Suprapubic skin (tissue), 4 donors: ENCODE measurements at regions not wholly inside any gene's neighbourhood (a gene's known extent, or its start where the extent isn't known, plus 50 kb on each side); places are given as distances from the start of the nearest gene placed in this dataset.
"Not testable (repeated sequence)": the region's sequence is repeated elsewhere in the genome, so short reads cannot be mapped to it uniquely, and the experiment has no call there.

ENCODE experiments used
- DNase-seq, 2 donors: peaks; one replicate each; pipeline ENCODE4 v3.0.0-alpha.2; 2019; ENCODE audit warnings: low spot score in 2 of 2
- H3K27ac ChIP-seq: fragments of 200-600 bp; sonication (generic); one replicate; pipeline ENCODE4 v1.5.1; 2019
- H3K27me3 ChIP-seq: fragments of 200-600 bp; sonication (generic); one replicate; pipeline ENCODE4 v1.5.1; 2019
- H3K36me3 ChIP-seq: fragments of 200-600 bp; sonication (generic); one replicate; pipeline ENCODE4 v1.5.1; 2019
- H3K4me1 ChIP-seq: fragments of 200-600 bp; sonication (generic); one replicate; pipeline ENCODE4 v1.5.1; 2019
- H3K4me3 ChIP-seq: fragments of 200-600 bp; sonication (generic); one replicate; pipeline ENCODE4 v1.5.1; 2019; ENCODE audit warnings: mild to moderate bottlenecking
- H3K9me3 ChIP-seq: fragments of 200-600 bp; sonication (generic); one replicate; pipeline ENCODE4 v1.5.1; 2019
- CTCF ChIP-seq, 2 donors: fragments of 200-600 bp in 1 of 2; fragments of 450-650 bp in 1 of 2; sonication (generic) in 1 of 2; IDR thresholded peaks; one replicate each; pipeline ENCODE4 v1.5.1; 2016 to 2019; ENCODE audit warnings: antibody characterized with exemption in 2 of 2, mild to moderate bottlenecking in 1 of 2, moderate library complexity in 1 of 2
- EP300 ChIP-seq: sonication (generic); formaldehyde crosslinking; IDR thresholded peaks from one replicate; pipeline ENCODE4 v1.6.1; 2017; ENCODE audit warnings: antibody characterized with exemption
- POLR2A ChIP-seq, 2 donors: fragments of 450-650 bp; IDR thresholded peaks; one replicate each; pipeline ENCODE4 v1.6.1; 2017; ENCODE audit warnings: antibody characterized with exemption in 2 of 2, mild to moderate bottlenecking in 2 of 2, moderate library complexity in 2 of 2
- POLR2AphosphoS5 ChIP-seq, 3 donors: sonication (generic); formaldehyde crosslinking; IDR thresholded peaks; one replicate each; pipeline ENCODE4 v1.6.1; 2017; ENCODE audit warnings: antibody characterized with exemption in 3 of 3
- WGBS: methylation state at CpG from one replicate; pipeline ENCODE4 v1.1.5; 2018; 5-methylcytosine and 5-hydroxymethylcytosine counted together

DNA sequence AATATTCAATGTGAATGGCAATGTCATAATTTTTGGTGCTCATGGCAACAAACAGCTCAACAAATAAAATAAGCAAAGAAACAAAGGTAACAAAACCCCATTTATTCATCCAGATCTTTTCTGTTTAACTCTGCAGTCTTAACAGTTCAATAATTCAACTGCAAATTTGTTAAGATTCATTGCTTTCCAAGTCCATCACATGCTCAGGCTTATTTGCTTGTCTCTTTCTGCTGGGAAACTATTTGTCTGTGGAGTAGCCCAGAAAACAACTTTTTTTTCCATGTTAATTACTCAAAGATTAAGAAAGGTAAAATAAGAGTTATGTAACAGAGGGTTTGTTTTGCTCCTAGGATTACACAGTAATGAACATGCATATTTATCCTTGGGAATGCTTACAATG lies 92.6 kb upstream of the PNPT1 start:
- no peak for TF ChIP-seq POLR2AphosphoS5 (IDR thresholded peaks at IDR 0.05)
- TF ChIP-seq POLR2A (IDR thresholded peaks at IDR 0.05): no peak
- no peak for TF ChIP-seq EP300
- TF ChIP-seq CTCF (IDR thresholded peaks at IDR 0.05): no peak
- Histone ChIP-seq H3K4me1 (peaks cover 4% of the 10 kb centered on the region), H3K27me3 (no peaks in the 10 kb centered on the region), H3K4me3 (no peak overlapping the region), H3K36me3 (no peaks in the 10 kb centered on the region), H3K27ac (no peak overlapping the region), H3K9me3 (no peaks in the 10 kb centered on the region)
- DNase-seq: no peak

DNA sequence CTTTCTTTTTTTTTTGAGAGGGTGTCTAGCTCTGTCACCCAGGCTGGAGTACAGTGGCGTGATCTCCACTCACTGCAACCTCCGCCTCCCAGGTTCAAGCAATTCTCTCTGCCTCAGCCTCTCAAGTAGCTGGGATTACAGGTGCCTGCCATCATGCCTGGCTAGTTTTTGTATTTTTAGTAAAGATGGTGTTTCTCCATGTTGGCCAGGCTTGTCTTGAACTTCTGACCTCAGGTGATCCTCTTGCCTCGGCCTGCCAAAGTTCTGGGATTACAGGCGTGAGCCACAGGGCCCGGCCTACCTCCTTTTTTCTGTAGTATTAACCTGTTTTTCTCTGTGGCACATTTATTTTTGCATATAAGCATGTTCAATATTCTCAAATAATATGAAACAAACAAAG lies 90.1 kb upstream of the PNPT1 start:
- not testable (repeated sequence) for H3K27me3 ChIP-seq, H3K36me3 ChIP-seq, H3K4me3 ChIP-seq, H3K27ac ChIP-seq, H3K9me3 ChIP-seq, DNase-seq, H3K4me1 ChIP-seq
- 63% methylated on average over 5 of the region's 5 CpGs for WGBS

DNA sequence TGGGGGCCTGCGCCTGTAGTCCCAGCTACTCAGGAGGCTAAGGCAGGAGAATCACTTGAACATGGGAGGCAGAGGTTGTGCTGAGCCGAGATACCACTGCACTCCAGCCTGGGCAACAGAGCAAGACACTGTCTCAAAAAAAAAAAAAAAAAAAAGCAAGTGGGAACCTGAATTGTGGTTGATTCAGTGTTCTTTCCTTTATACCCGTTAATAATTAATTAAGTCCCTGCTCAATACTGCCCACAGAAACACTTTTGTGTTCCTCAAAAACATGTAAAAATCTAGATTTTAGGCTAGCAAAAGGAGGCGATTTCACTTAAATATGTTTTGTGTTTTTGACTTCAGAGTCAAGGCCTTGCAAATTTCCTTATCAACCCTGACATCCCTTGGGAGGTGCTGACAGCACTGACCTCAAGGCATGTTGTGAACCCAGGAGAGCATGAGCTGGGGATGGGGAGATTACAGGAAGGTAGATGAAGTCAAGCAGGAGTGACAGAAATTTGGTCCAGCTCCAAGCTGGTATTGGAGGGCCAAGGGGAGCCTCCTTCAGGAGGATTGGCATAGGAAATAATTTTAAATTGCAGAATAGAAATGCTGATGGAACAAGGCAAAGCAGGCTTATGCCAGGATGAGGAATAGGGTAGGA lies 89.0 kb upstream of the PNPT1 start:
- Histone ChIP-seq H3K9me3 (no peaks in the 10 kb centered on the region), H3K4me3 (no peak overlapping the region), H3K36me3 (no peaks in the 10 kb centered on the region), H3K4me1 (peaks cover 4% of the 10 kb centered on the region), H3K27me3 (no peaks in the 10 kb centered on the region), H3K27ac (no peak overlapping the region)
- no peak for DNase-seq
- TF ChIP-seq POLR2A (IDR thresholded peaks at IDR 0.05) (no peak), EP300 (no peak), POLR2AphosphoS5 (IDR thresholded peaks at IDR 0.05) (no peak), CTCF (IDR thresholded peaks at IDR 0.05) (no peak)
- 84% methylated on average over 4 of the region's 4 CpGs for WGBS

GRCh38 chr2:55781542-55781941 lies 87.9 kb upstream of the PNPT1 start:
- H3K4me1 ChIP-seq: peaks cover 3% of the 10 kb centered on the region
- TF ChIP-seq POLR2AphosphoS5 (IDR thresholded peaks at IDR 0.05) (no peak), EP300 (no peak), CTCF (IDR thresholded peaks at IDR 0.05) (no peak), POLR2A (IDR thresholded peaks at IDR 0.05) (no peak)
- no peaks in the 10 kb centered on the region for H3K9me3 ChIP-seq
- no peaks in the 10 kb centered on the region for H3K27me3 ChIP-seq
- no peaks in the 10 kb centered on the region for H3K36me3 ChIP-seq
- DNase-seq: no peak
- 94% methylated on average over 1 of the region's 1 CpG for WGBS
- H3K4me3 ChIP-seq: no peak overlapping the region
- H3K27ac ChIP-seq: no peak overlapping the region

- no peaks in the 10 kb centered on the region for H3K27me3 ChIP-seq
- WGBS: 68% methylated on average over 1 of the region's 1 CpG
- H3K9me3 ChIP-seq: no peaks in the 10 kb centered on the region
- H3K4me1 ChIP-seq: no peaks in the 10 kb centered on the region
- no peaks in the 10 kb centered on the region for H3K36me3 ChIP-seq
- H3K27ac ChIP-seq: no peak overlapping the region
- H3K4me3 ChIP-seq: no peak overlapping the region
- DNase-seq: no peak
- TF ChIP-seq EP300: no peak
- TF ChIP-seq CTCF (IDR thresholded peaks at IDR 0.05): no peak
- no peak for TF ChIP-seq POLR2AphosphoS5 (IDR thresholded peaks at IDR 0.05)
- no peak for TF ChIP-seq POLR2A (IDR thresholded peaks at IDR 0.05)
Measured at GRCh38 chr2:55780697-55781096, 87.1 kb upstream of the PNPT1 start.
